H1 (cell line): ENCODE measurements at regions not wholly inside any gene's neighbourhood (a gene's known extent, or its start where the extent isn't known, plus 50 kb on each side); places are given as distances from the start of the nearest gene placed in this dataset.

Experiments used
- CTCF ChIA-PET: fragments of 300-600 bp; sonication (Branson Sonifier 250); formaldehyde crosslinking; loops from one replicate; lab custom pipeline; 2021; ENCODE audit not compliant: partially characterized antibody; lab: Charles Lee
- POLR2A ChIA-PET: fragments of 300-600 bp; sonication (Branson Sonifier 250); formaldehyde crosslinking; loops from one replicate; lab custom pipeline; 2021; ENCODE audit warnings: inconsistent platforms; ENCODE audit not compliant: partially characterized antibody; lab: Charles Lee
- DNase-seq, 2 experiments: peaks; one replicate each; pipeline versions ENCODE4 v3.0.0 to v3.0.0-alpha.2; 2010 to 2022; ENCODE audit warnings: low spot score in 2 of 2, low read depth in 1 of 2, mixed read lengths in 1 of 2
- FAIRE-seq: peaks from 2 replicates; lab custom pipeline; 2011; peaks lifted over from hg19 to GRCh38; lab: Jason Lieb, UNC
- H2AFZ ChIP-seq: 2 replicates; pipeline ENCODE4 v1.8.1; 2012; ENCODE audit warnings: low read length, inconsistent platforms
- H2AK5ac ChIP-seq: 2 replicates; pipeline ENCODE4 v1.6.1; 2013; ENCODE audit warnings: low read depth, low read length
- H2BK120ac ChIP-seq: replicated peaks from 2 replicates; pipeline ENCODE3; 2013; ENCODE audit warnings: low read depth, low read length, inconsistent platforms
- H2BK12ac ChIP-seq: 2 replicates; pipeline ENCODE4 v1.6.1; 2013; ENCODE audit warnings: low read depth, low read length
- H2BK15ac ChIP-seq: 2 replicates; pipeline ENCODE4 v1.6.1; 2013; ENCODE audit warnings: low read length
- H2BK20ac ChIP-seq: 2 replicates; pipeline ENCODE4 v1.6.1; 2013; ENCODE audit warnings: low read length
- H2BK5ac ChIP-seq: 2 replicates; pipeline ENCODE4 v1.6.1; 2013; ENCODE audit warnings: low read depth, low read length
- H3K14ac ChIP-seq: 2 replicates; pipeline ENCODE4 v1.6.1; 2013; ENCODE audit warnings: inconsistent platforms; ENCODE audit not compliant: insufficient read length
- H3K18ac ChIP-seq: 2 replicates; pipeline ENCODE4 v1.6.1; 2013; ENCODE audit warnings: low read length; ENCODE audit errors: extremely low read depth
- H3K23ac ChIP-seq: 2 replicates; pipeline ENCODE4 v1.6.1; 2013; ENCODE audit warnings: inconsistent platforms; ENCODE audit not compliant: insufficient read length
- H3K23me2 ChIP-seq: 2 replicates; pipeline ENCODE4 v1.6.1; 2013; ENCODE audit warnings: low read depth, low read length
- H3K27ac ChIP-seq: 2 replicates; pipeline ENCODE4 v1.6.1; 2011; ENCODE audit warnings: low read depth, low read length, inconsistent platforms
- H3K27me3 ChIP-seq, 4 experiments: replicated peaks in 1 of 4; 1 replicate in 1 of 4; 2 replicates in 3 of 4; pipeline versions ENCODE4 v1.6.1 to v1.8.1; 2011 to 2013; ENCODE audit warnings: low read length in 3 of 4, mild to moderate bottlenecking in 3 of 4, inconsistent platforms in 2 of 4, mixed read lengths in 2 of 4, moderate library complexity in 1 of 4; ENCODE audit not compliant: control insufficient read depth in 3 of 4, insufficient read depth in 3 of 4; ENCODE audit errors: extremely low read depth in 1 of 4
- H3K36me3 ChIP-seq, 4 experiments: 2 replicates each; pipeline versions ENCODE4 v1.6.1 to v1.8.1; 2011 to 2013; ENCODE audit warnings: mild to moderate bottlenecking in 4 of 4, low read length in 3 of 4, moderate library complexity in 2 of 4, control low read depth in 1 of 4, inconsistent platforms in 1 of 4; ENCODE audit not compliant: insufficient read depth in 4 of 4, control insufficient read depth in 2 of 4
- H3K4ac ChIP-seq: replicated peaks from 2 replicates; pipeline ENCODE3; 2013; ENCODE audit warnings: low read length, low read depth, mixed read lengths, inconsistent platforms; ENCODE audit not compliant: insufficient read length
- H3K4me1 ChIP-seq, 4 experiments: replicated peaks in 1 of 4; 1 replicate in 1 of 4; 2 replicates in 3 of 4; pipeline versions ENCODE4 v1.6.1 to v1.8.1; 2011 to 2013; ENCODE audit warnings: low read length in 3 of 4, inconsistent platforms in 2 of 4, mixed read lengths in 1 of 4; ENCODE audit not compliant: insufficient read depth in 4 of 4, control insufficient read depth in 3 of 4
- H3K4me2 ChIP-seq, 2 experiments: 2 replicates each; pipeline versions ENCODE4 v1.6.1 to v1.8.1; 2011 to 2013; ENCODE audit warnings: low read depth in 2 of 2, low read length in 2 of 2, control low read depth in 1 of 2, inconsistent platforms in 1 of 2, mild to moderate bottlenecking in 1 of 2; ENCODE audit not compliant: insufficient read depth in 1 of 2
- H3K4me3 ChIP-seq, 4 experiments: fragments of 200-600, 300-600 bp in 1 of 4; sonication (generic), shearing (Covaris generic), sonication (Bioruptor Twin) in 1 of 4; 2 replicates each; pipeline versions ENCODE4 v1.5.1 to v1.8.1; 2011 to 2016; ENCODE audit warnings: low read length in 4 of 4, low read depth in 3 of 4, control low read depth in 2 of 4, inconsistent platforms in 2 of 4, mild to moderate bottlenecking in 2 of 4, mixed read lengths in 1 of 4, moderate library complexity in 1 of 4; ENCODE audit not compliant: insufficient read depth in 2 of 4; ENCODE audit errors: extremely low read depth in 1 of 4
- H3K56ac ChIP-seq: replicated peaks from 2 replicates; pipeline ENCODE3; 2013; ENCODE audit warnings: low read depth, mild to moderate bottlenecking, mixed read lengths, low read length, inconsistent platforms; ENCODE audit not compliant: insufficient read length
- H3K79me1 ChIP-seq: 2 replicates; pipeline ENCODE4 v1.6.1; 2013; ENCODE audit warnings: low read depth, low read length, control low read depth
- H3K79me2 ChIP-seq, 2 experiments: 2 replicates each; pipeline versions ENCODE4 v1.6.1 to v1.8.1; 2012 to 2013; ENCODE audit warnings: low read length in 2 of 2, mild to moderate bottlenecking in 2 of 2, inconsistent platforms in 1 of 2; ENCODE audit not compliant: insufficient read depth in 2 of 2, control insufficient read depth in 1 of 2
- H3K9ac ChIP-seq, 4 experiments: replicated peaks in 1 of 4; 1 replicate in 1 of 4; 2 replicates in 3 of 4; pipeline versions ENCODE4 v1.6.1 to v1.8.1; 2011 to 2013; ENCODE audit warnings: low read depth in 3 of 4, low read length in 3 of 4, control low read depth in 2 of 4, mild to moderate bottlenecking in 2 of 4, moderate library complexity in 2 of 4, inconsistent platforms in 1 of 4; ENCODE audit errors: extremely low read depth in 1 of 4
- H3K9me3 ChIP-seq, 2 experiments: 2 replicates each; pipeline versions ENCODE4 v1.6.1 to v1.8.1; 2012 to 2013; ENCODE audit warnings: mild to moderate bottlenecking in 2 of 2, moderate library complexity in 2 of 2, control low read depth in 1 of 2, inconsistent platforms in 1 of 2, low read depth in 1 of 2, low read length in 1 of 2, mixed read lengths in 1 of 2; ENCODE audit not compliant: insufficient read depth in 2 of 2
- H4K20me1 ChIP-seq, 2 experiments: replicated peaks in 1 of 2; 2 replicates each; pipeline versions ENCODE3 to v1.8.1; 2011 to 2013; ENCODE audit warnings: inconsistent platforms in 2 of 2, low read length in 2 of 2, mild to moderate bottlenecking in 1 of 2; ENCODE audit not compliant: insufficient read depth in 2 of 2, control insufficient read depth in 1 of 2
- H4K5ac ChIP-seq: 2 replicates; pipeline ENCODE4 v1.6.1; 2013; ENCODE audit warnings: low read length, low read depth, mixed read lengths, inconsistent platforms; ENCODE audit not compliant: insufficient read length
- H4K8ac ChIP-seq: 2 replicates; pipeline ENCODE4 v1.8.0; 2013; ENCODE audit warnings: mild to moderate bottlenecking, moderate library complexity, low read length, inconsistent platforms; ENCODE audit not compliant: insufficient read depth; ENCODE audit errors: extremely low read depth
- H4K91ac ChIP-seq: replicated peaks from 2 replicates; pipeline ENCODE3; 2013; ENCODE audit warnings: low read length, mixed read lengths, inconsistent platforms; ENCODE audit not compliant: insufficient read length
- BACH1 ChIP-seq: IDR thresholded peaks from 2 replicates; pipeline ENCODE4 v1.6.1; 2012; ENCODE audit warnings: low read length, improper control_type of control experiment
- CHD2 ChIP-seq: IDR thresholded peaks from 2 replicates; pipeline ENCODE4 v1.6.1; 2012; ENCODE audit warnings: low read length, improper control_type of control experiment
- JUND ChIP-seq: IDR thresholded peaks from 2 replicates; pipeline ENCODE4 v1.6.1; 2011; ENCODE audit warnings: mild to moderate bottlenecking, improper control_type of control experiment, low read length
- PHF8 ChIP-seq: fragments of 200-600 bp; sonication (generic); conservative IDR thresholded peaks from 2 replicates; pipeline ENCODE4 v1.7.1; 2012; ENCODE audit warnings: low read depth, mild to moderate bottlenecking, inconsistent platforms, low read length, moderate library complexity
- POU5F1 ChIP-seq: IDR thresholded peaks from 2 replicates; pipeline ENCODE4 v1.6.1; 2011; ENCODE audit warnings: low read depth, mild to moderate bottlenecking, low read length, moderate library complexity
- RXRA ChIP-seq: IDR thresholded peaks from 2 replicates; pipeline ENCODE4 v1.6.1; 2011; ENCODE audit warnings: low read depth, mild to moderate bottlenecking, low read length, moderate library complexity; ENCODE audit not compliant: insufficient read depth
- SP1 ChIP-seq: IDR thresholded peaks from 2 replicates; pipeline ENCODE4 v1.6.1; 2011; ENCODE audit warnings: low read depth, low read length
- SRF ChIP-seq: IDR thresholded peaks from 2 replicates; pipeline ENCODE4 v1.6.1; 2011; ENCODE audit warnings: mild to moderate bottlenecking, low read depth, low read length, moderate library complexity
- WGBS, 2 experiments: shearing (Covaris generic) in 1 of 2; methylation state at CpG; one replicate each; pipeline versions ENCODE4 v1.1.6 to v1.1.7; 2013 to 2015; ENCODE audit warnings: low lambda C conversion rate in 2 of 2, mixed read lengths in 2 of 2, inconsistent platforms in 1 of 2, low coverage in 1 of 2, missing lambda C conversion rate in 1 of 2; ENCODE audit not compliant: insufficient replicate concordance in 2 of 2, insufficient coverage in 1 of 2, insufficient read length in 1 of 2; ENCODE audit errors: extremely low coverage in 1 of 2, missing lambda C conversion rate in 1 of 2; 5-methylcytosine and 5-hydroxymethylcytosine counted together

DNA sequence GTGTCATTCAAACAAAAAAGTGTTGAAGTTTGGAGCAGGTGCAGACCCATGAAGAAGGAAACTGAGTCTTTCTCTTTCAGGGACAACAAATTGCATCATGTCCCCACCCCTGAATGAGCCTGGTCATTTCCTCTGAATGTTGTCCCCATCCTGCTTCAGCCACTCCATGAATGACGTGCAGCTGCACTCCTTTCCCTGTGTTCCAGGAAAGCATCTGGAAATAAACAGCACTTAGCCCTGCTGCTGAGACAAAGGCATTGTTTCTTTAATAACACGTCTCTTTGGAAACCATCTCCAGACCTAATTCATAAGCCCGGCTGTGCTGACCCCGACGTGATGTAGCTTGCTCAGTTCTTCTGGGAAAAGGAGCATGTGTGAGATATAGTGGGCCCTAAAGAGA, 682.3 kb downstream of the BRINP1 start:
- TF ChIP-seq SRF (no peak), SP1 (no peak), JUND (no peak), POU5F1 (no peak), CHD2 (no peak), BACH1 (no peak), PHF8 (no peak), RXRA (no peak)
- no peak for DNase-seq
- no peak overlapping the region for H3K14ac ChIP-seq
- H3K9ac ChIP-seq = no peak overlapping the region
- H2AK5ac ChIP-seq = no peak overlapping the region
- H2BK120ac ChIP-seq = no peak overlapping the region
- H3K4ac ChIP-seq = no peak overlapping the region
- H3K23ac ChIP-seq = no peak overlapping the region
- H3K27ac ChIP-seq = no peak overlapping the region
- POLR2A ChIA-PET = no interaction called here
- H2AFZ ChIP-seq = no peak overlapping the region
- H3K27me3 ChIP-seq = no peaks in the 10 kb centered on the region
- no peaks in the 10 kb centered on the region for H3K79me1 ChIP-seq
- no peak overlapping the region for H4K91ac ChIP-seq
- no peak overlapping the region for H2BK5ac ChIP-seq
- no peaks in the 10 kb centered on the region; a peak in 1 of 4 replicates for H3K9me3 ChIP-seq
- H4K8ac ChIP-seq = no peak overlapping the region
- H3K56ac ChIP-seq = no peak overlapping the region
- FAIRE-seq = no peak
- H3K23me2 ChIP-seq = no peaks in the 10 kb centered on the region
- no peak overlapping the region for H2BK20ac ChIP-seq
- H4K5ac ChIP-seq = no peak overlapping the region
- WGBS, 2 experiments = 97% methylated on average over 5 of the region's 5 CpGs; no CpG with 5 or more reads in 1 of the 2 experiments
- H2BK15ac ChIP-seq = no peak overlapping the region
- no peaks in the 10 kb centered on the region; a peak in 2 of 7 replicates for H3K4me1 ChIP-seq
- no peaks in the 10 kb centered on the region for H3K36me3 ChIP-seq
- CTCF ChIA-PET = no interaction called here
- no peak overlapping the region for H3K4me2 ChIP-seq
- H3K18ac ChIP-seq = no peak overlapping the region
- no peaks in the 10 kb centered on the region for H4K20me1 ChIP-seq
- no peaks in the 10 kb centered on the region for H3K79me2 ChIP-seq
- no peak overlapping the region for H3K4me3 ChIP-seq
- H2BK12ac ChIP-seq = 0 out of 2 replicates have a peak overlapping the region, but pooled peaks have one; percentile 2
